ENCODE measurements at regions not wholly inside any gene's neighbourhood (a gene's known extent, or its start where the extent isn't known, plus 50 kb on each side); places are given as distances from the start of the nearest gene placed in this dataset.

GRCh38 chr14:80291101-80291500 lies 79.8 kb upstream of the DIO2 start:
- TF ChIP-seq EP300 (IDR thresholded peaks at IDR 0.05) (no peak), CTCF (IDR thresholded peaks at IDR 0.05) (no peak)
